ENCODE measurements at regions not wholly inside any gene's neighbourhood (a gene's known extent, or its start where the extent isn't known, plus 50 kb on each side); places are given as distances from the start of the nearest gene placed in this dataset.
"Not testable (repeated sequence)": the region's sequence is repeated elsewhere in the genome, so short reads cannot be mapped to it uniquely, and the experiment has no call there.

DNA sequence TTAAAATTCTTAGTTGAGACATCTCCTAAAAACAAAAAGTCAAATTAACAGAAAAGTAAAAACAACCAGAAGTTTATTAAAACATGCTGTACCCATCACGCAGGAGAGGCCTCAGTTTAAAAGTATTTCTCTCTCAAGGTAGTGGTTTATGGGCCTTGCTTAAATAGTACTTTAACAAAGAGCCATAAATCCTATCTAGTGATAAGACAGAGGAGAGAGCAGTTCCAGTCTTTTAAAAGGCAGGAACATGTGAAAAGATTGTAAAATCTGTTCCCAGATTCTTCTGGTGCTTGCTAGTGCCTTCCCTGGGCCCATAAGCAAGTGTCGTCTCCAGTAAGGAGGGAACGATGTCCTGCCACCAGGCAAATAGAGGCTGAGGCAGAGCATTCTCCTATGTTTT lies 476.3 kb upstream of the ADGRL3 start:
- no peak for DNase-seq

- no peak for DNase-seq
Measured at GRCh38 chr4:60724623-60725022, 475.5 kb upstream of the ADGRL3 start.

- DNase-seq = no peak
Measured at GRCh38 chr4:60726779-60727178, 473.3 kb upstream of the ADGRL3 start.

- no peak for DNase-seq
Measured at GRCh38 chr4:60729194-60729593, 470.9 kb upstream of the ADGRL3 start.

DNA sequence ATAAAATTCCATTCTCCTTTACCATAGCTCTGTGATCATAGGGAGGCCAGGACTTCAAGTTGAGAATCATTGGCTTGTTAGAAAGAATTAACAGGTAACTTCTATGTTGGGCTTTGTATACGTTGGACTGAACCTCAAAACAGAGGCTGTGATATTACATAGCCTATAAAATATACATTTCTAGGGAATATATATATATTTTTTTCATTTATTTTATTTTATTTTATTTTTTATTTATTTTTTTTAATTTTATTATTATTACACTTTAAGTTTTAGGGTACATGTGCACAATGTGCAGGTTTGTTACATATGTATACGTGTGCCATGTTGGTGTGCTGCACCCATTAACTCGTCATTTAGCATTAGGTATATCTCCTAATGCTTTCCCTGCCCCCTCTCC lies 470.4 kb upstream of the ADGRL3 start:
- not testable (repeated sequence) for DNase-seq

- no peak for DNase-seq
Measured at GRCh38 chr4:60737858-60738257, 462.3 kb upstream of the ADGRL3 start.

DNA sequence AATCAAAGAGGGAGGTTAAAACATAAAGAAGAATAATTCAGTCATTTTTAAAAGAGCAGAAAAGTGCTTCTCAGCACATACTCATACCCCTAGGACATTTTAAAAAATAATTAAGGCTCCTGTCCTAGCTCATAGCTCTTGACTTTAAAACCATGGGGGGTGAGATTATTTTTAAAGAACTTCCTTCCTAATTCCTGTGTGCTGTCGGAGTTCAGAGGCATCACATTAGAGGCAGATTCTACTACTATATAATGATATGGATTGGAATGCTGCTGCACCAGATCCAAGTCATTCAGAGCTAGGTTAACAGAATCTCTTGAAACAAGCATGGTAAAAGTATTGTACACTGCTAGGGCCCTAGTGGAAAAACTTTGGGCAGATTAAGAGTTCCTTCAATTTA lies 456.5 kb upstream of the ADGRL3 start:
- DNase-seq = no peak

GRCh38 chr4:60744767-60745166 lies 455.4 kb upstream of the ADGRL3 start:
- DNase-seq = no peak

DNA sequence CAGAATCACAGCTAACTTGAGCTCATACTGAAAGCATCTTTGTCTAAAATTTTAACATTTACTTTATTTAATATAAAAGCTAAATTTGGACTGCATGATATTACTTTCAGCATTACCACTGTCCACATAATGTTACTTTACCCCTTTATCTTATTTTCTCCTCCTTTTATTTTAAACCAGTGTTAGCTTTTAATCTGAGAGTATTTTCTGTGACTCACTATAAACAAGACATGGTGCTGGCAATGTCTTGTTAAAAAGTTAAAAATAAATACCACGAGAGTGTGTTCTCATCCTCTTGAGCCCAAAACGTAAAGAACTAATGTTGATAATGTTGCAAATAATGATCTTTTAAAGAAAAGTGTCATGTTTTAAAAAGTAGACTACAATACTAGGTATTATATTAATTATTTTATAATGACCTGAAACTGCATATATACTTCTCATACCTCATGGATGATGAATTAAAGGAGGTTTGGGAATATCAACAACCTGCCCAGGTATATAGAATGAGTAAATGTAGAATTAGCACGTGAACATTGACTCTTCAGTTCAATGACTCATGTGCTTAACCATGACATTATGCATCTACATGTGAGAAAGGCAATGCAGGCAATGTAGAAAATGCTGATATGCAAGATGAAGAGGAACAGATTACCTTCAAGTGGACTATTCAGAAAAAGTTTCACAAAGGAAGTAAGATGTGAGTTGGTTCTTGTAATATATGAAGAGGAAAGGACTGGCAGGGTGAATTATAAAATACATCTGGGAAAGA lies 454.1 kb upstream of the ADGRL3 start:
- DNase-seq = no peak

DNA sequence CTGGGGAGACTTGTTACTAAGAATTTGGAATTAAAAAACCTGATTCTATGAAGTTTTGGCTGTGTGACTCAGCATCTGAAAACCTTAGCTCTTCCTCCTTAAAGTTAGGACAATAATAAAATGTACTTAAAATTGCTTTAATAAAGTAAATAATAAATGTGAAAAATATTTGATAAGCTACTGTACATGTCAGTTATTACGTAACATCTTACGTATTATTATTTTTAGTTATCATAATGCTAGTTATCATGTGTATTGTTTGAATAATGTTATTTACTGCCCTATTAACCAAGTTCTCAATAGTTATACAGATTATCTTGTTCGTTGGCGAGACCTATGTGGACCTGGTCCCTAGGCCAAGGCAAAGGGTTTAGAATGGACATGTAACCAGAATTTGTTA lies 449.2 kb upstream of the ADGRL3 start:
- no peak for DNase-seq

DNA sequence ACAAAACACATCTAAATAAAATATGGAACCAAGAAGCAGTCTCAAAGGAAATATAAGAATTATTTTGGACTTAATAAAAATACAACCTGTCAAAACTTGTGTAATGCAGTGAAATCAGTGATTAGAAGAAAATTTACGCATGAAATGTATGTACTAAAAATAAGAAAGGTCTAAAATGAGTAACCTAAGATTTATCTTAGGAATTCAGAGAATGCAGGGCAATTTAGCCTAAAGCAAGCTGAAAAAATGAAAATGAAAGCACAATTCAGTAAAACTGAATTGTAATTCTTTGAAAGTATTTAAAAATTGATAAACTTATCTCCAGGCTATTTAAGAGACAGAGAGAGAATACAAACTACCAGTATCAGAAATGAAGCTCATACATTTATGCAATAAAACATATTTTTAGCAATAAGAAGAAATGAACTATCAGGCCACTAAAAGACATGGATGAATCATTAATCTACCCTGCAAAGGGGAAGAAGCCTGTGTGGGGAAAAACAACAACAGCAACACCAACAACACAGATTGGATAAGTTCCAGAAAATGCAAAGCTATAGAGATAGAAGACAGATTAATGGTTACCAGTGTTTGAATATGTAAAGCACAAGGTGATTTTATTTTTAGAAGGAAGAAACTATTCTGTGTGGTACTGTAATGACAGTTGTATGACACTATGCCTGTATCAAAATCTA lies 442.0 kb upstream of the ADGRL3 start:
- DNase-seq = no peak

GRCh38 chr4:60759518-60760245 lies 440.4 kb upstream of the ADGRL3 start:
- no peak for DNase-seq

DNA sequence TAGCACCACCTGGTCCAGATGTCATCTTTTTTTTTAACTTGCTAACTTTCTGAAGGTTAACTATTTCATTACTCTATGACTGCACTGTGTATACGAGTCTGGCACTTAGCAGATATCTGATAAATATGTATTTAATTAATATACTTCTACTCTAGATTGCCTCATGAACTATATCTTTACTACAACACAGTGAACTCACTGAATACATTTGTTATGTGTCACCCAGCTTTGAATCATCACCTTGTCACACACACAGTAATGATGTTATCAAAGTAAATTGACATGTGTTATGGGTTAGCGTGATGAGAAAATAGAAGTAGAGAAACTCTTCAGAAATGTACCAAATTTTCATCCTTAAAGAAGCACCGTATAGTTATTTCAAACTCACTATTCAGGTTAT lies 419.3 kb upstream of the ADGRL3 start:
- DNase-seq = no peak

GRCh38 chr4:60790608-60791007 lies 409.5 kb upstream of the ADGRL3 start:
- DNase-seq = no peak

- no peak for DNase-seq
Measured at GRCh38 chr4:60794372-60794771, 405.8 kb upstream of the ADGRL3 start.

DNA sequence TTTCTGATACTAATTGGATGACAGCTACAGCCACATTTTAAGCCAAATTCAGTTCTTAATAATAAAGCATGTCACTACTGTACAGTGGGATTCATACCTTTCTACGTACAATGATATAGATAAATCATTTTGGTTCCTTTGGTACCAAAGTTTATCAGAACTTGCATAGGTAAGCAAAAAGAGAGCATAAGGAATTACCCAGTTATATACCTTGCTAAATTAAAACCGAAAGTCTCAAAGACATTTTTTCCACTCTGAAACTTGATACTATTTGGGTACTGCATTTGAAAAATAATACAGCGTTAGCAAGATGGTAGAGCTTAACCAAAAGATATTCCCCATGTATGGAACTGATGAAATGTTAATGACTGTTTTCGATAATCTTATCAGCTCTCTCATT lies 400.9 kb upstream of the ADGRL3 start:
- DNase-seq = no peak

GRCh38 chr4:60800701-60801100 lies 399.4 kb upstream of the ADGRL3 start:
- no peak for DNase-seq

- no peak for DNase-seq
Measured at GRCh38 chr4:60805500-60806313, 394.4 kb upstream of the ADGRL3 start.

DNA sequence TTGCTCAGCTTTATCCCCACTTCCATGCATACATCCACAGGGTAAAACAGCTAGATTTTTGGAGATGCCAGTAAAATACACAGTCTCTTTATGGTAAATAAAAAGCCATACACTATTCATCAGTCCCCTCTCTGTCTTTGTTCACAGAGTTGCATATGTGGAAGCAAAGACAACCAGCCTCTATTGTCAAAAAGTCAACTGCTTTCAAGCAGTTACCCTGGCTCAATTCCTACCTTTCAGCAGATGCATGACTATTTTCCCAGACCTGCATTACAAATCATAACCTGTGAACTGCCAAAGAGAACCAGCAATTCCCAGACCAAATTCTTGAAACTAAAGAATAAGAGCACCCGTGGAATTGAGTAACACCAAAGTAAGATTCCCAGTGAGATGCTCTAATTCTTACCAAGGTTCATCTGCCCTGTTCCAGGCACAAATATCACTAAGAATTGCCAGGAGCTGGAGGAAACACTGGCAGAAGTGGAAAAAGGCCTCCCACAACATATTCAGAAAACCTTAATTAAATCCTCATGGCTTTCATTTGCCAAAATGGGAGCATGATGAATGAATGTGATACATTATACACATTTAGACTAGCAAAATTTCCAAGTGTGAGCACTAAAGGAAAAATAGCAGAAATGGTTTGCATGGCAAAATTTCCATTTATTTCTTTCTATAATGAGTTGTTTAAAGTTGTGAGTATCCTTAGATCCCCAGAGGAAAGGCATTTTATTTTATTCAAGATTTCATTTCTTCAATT lies 391.2 kb upstream of the ADGRL3 start:
- DNase-seq = no peak

DNA sequence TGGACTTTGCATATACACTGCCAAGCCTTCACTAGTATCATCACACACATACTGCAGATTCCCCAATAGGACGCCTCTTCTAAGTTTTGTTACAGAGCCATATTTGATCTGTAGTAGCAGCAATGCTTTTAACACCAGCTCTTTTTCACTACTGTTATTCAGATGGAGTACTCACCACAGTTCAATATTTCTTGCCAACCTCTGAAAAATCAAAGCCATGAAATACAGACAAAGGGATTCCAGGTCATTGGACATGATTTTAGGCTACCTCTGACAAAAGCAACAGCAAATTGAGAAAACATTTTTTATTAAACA lies 390.7 kb upstream of the ADGRL3 start:
- no peak for DNase-seq

GRCh38 chr4:60812811-60813210 lies 387.3 kb upstream of the ADGRL3 start:
- DNase-seq = no peak

DNA sequence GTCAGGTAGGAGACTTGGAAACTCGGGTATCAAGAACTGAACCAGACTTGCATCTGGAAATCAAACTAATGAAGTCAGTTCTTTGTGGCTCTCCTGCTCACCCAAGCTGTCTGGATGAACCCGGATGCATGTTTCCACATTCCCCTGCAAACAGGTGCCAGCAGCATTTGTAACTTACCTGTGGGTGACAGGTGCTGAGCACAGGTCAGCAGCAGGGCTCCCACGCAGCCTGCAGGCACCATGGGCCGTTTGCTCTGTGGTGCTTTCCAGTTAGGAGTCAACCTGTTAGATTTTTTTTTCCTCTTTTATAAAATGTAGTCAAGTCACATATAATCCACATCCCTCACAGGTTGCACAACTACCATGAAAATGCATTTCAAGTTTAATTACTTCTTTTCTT lies 385.6 kb upstream of the ADGRL3 start:
- no peak for DNase-seq

GRCh38 chr4:60817609-60818008 lies 382.5 kb upstream of the ADGRL3 start:
- DNase-seq = no peak

All from stimulated activated CD4-positive, alpha-beta T cell treated with anti-CD3 and anti-CD28 coated beads, Interleukin-2, amount 100 ng/mL, for 24 hours (primary cell).